ENCODE measurements at regions not wholly inside any gene's neighbourhood (a gene's known extent, or its start where the extent isn't known, plus 50 kb on each side); places are given as distances from the start of the nearest gene placed in this dataset.
"Not testable (repeated sequence)": the region's sequence is repeated elsewhere in the genome, so short reads cannot be mapped to it uniquely, and the experiment has no call there.

GRCh38 chr12:126976579-126976978 is 1290.4 kb upstream of the TMEM132C start:
- DNase-seq (ENCODE audit: low spot score), result no peak

- DNase-seq (ENCODE audit: low spot score), result not testable (repeated sequence)
Measured at GRCh38 chr12:126979564-126979963, 1287.4 kb upstream of the TMEM132C start.

- no peak for DNase-seq (ENCODE audit: low spot score)
Measured at GRCh38 chr12:126982707-126983106, 1284.3 kb upstream of the TMEM132C start.

GRCh38 chr12:126983735-126984134 is 1283.2 kb upstream of the TMEM132C start:
- not testable (repeated sequence) for DNase-seq (ENCODE audit: low spot score)

GRCh38 chr12:126985663-126986062 is 1281.3 kb upstream of the TMEM132C start:
- not testable (repeated sequence) for DNase-seq (ENCODE audit: low spot score)

GRCh38 chr12:126989532-126989931 is 1277.4 kb upstream of the TMEM132C start:
- no peak for DNase-seq (ENCODE audit: low spot score)

- no peak for DNase-seq (ENCODE audit: low spot score)
Measured at GRCh38 chr12:126993898-126994297, 1273.1 kb upstream of the TMEM132C start.

- DNase-seq (ENCODE audit: low spot score), result no peak
Measured at GRCh38 chr12:126994599-126994998, 1272.4 kb upstream of the TMEM132C start.

GRCh38 chr12:126998031-126998430 is 1268.9 kb upstream of the TMEM132C start:
- no peak for DNase-seq (ENCODE audit: low spot score)

- DNase-seq (ENCODE audit: low spot score), result no peak
Measured at GRCh38 chr12:126998747-126999285, 1268.2 kb upstream of the TMEM132C start.

- no peak for DNase-seq (ENCODE audit: low spot score)
Measured at GRCh38 chr12:126999352-126999751, 1267.6 kb upstream of the TMEM132C start.

- no peak for DNase-seq (ENCODE audit: low spot score)
Measured at GRCh38 chr12:127005406-127005805, 1261.6 kb upstream of the TMEM132C start.

GRCh38 chr12:127006972-127007371 is 1260.0 kb upstream of the TMEM132C start:
- no peak for DNase-seq (ENCODE audit: low spot score)

- no peak for DNase-seq (ENCODE audit: low spot score)
Measured at GRCh38 chr12:127008755-127009403, 1258.1 kb upstream of the TMEM132C start.

GRCh38 chr12:127012109-127012508 is 1254.9 kb upstream of the TMEM132C start:
- DNase-seq (ENCODE audit: low spot score), result no peak

- no peak for DNase-seq (ENCODE audit: low spot score)
Measured at GRCh38 chr12:127013197-127013596, 1253.8 kb upstream of the TMEM132C start.

- no peak for DNase-seq (ENCODE audit: low spot score)
Measured at GRCh38 chr12:127014079-127014478, 1252.9 kb upstream of the TMEM132C start.

GRCh38 chr12:127024791-127025190 is 1242.2 kb upstream of the TMEM132C start:
- DNase-seq (ENCODE audit: low spot score), result no peak

GRCh38 chr12:127025545-127025944 is 1241.4 kb upstream of the TMEM132C start:
- DNase-seq (ENCODE audit: low spot score), result no peak

GRCh38 chr12:127035011-127035879 is 1231.7 kb upstream of the TMEM132C start:
- DNase-seq (ENCODE audit: low spot score), result no peak

- no peak for DNase-seq (ENCODE audit: low spot score)
Measured at GRCh38 chr12:127038152-127038551, 1228.8 kb upstream of the TMEM132C start.

- no peak for DNase-seq (ENCODE audit: low spot score)
Measured at GRCh38 chr12:127038761-127039160, 1228.2 kb upstream of the TMEM132C start.

- DNase-seq (ENCODE audit: low spot score), result no peak
Measured at GRCh38 chr12:127041985-127042625, 1224.9 kb upstream of the TMEM132C start.

Measured in hematopoietic multipotent progenitor cell treated with erythropoietin and hydrocortisone succinate and interleukin-3 and kit ligand, for 17 days (in vitro differentiated cells).